NCI-H187 treated with DMSO at 0.1 percent for 48 hours (cell line): ENCODE measurements at regions not wholly inside any gene's neighbourhood (a gene's known extent, or its start where the extent isn't known, plus 50 kb on each side); places are given as distances from the start of the nearest gene placed in this dataset.
"Not testable (repeated sequence)": the region's sequence is repeated elsewhere in the genome, so short reads cannot be mapped to it uniquely, and the experiment has no call there.

ENCODE experiments used
- DNase-seq: peaks from one replicate; lab custom pipeline; 2025; lab: John Stamatoyannopoulos, UW

- DNase-seq: no peak
These were observed 305.0 kb downstream of the BCKDHB start for GRCh38 chr6:80411486-80411885.

- DNase-seq: not testable (repeated sequence)
These were observed 301.5 kb downstream of the BCKDHB start for GRCh38 chr6:80407976-80408375.

GRCh38 chr6:80404889-80405288, 298.4 kb downstream of the BCKDHB start:
- no peak for DNase-seq

- no peak for DNase-seq
These were observed 296.9 kb downstream of the BCKDHB start for GRCh38 chr6:80403365-80403764.

GRCh38 chr6:80402266-80402665, 295.8 kb downstream of the BCKDHB start:
- no peak for DNase-seq
